HG03571 (cell line): ENCODE measurements at regions not wholly inside any gene's neighbourhood (a gene's known extent, or its start where the extent isn't known, plus 50 kb on each side); places are given as distances from the start of the nearest gene placed in this dataset.

Experiments
- ATAC-seq: cut with Tn5 transposase; IDR thresholded peaks from one replicate; pipeline ENCODE4 v1.9.1; 2021; ENCODE audit not compliant: unreplicated experiment

- ATAC-seq, result no peak
These were observed 115.7 kb upstream of the MDM1 start for GRCh38 chr12:68447797-68448260.

- ATAC-seq, result no peak
These were observed 117.0 kb upstream of the MDM1 start for GRCh38 chr12:68449196-68449595.

- ATAC-seq, result no peak
These were observed 118.7 kb upstream of the MDM1 start for GRCh38 chr12:68450947-68451260.

- ATAC-seq, result peak; percentile 70
These were observed 119.3 kb upstream of the MDM1 start for GRCh38 chr12:68451261-68452077.

GRCh38 chr12:68452078-68452715, 120.0 kb upstream of the MDM1 start:
- no peak for ATAC-seq

GRCh38 chr12:68453278-68453677, 121.1 kb upstream of the MDM1 start:
- ATAC-seq, result no peak

- no peak for ATAC-seq
These were observed 121.7 kb upstream of the MDM1 start for GRCh38 chr12:68453876-68454275.

- ATAC-seq, result no peak
These were observed 122.7 kb upstream of the MDM1 start for GRCh38 chr12:68454892-68455291.

- no peak for ATAC-seq
These were observed 123.7 kb upstream of the MDM1 start for GRCh38 chr12:68455691-68456345.

GRCh38 chr12:68458866-68459265, 126.7 kb upstream of the MDM1 start:
- ATAC-seq, result no peak

GRCh38 chr12:68460236-68460635, 128.1 kb upstream of the MDM1 start:
- no peak for ATAC-seq

- no peak for ATAC-seq
These were observed 129.5 kb upstream of the MDM1 start for GRCh38 chr12:68461645-68462044.

GRCh38 chr12:68462803-68463202, 130.6 kb upstream of the MDM1 start:
- ATAC-seq, result no peak

GRCh38 chr12:68465227-68465626, 133.1 kb upstream of the MDM1 start:
- ATAC-seq, result no peak

- ATAC-seq, result no peak
These were observed 135.4 kb upstream of the MDM1 start for GRCh38 chr12:68467514-68467913.

GRCh38 chr12:68468036-68468435, 135.9 kb upstream of the MDM1 start:
- ATAC-seq, result no peak

GRCh38 chr12:68469113-68469512, 137.0 kb upstream of the MDM1 start:
- no peak for ATAC-seq

- no peak for ATAC-seq
These were observed 138.6 kb upstream of the MDM1 start for GRCh38 chr12:68470664-68471328.

GRCh38 chr12:68474467-68475204, 136.1 kb upstream of the RAP1B start:
- ATAC-seq, result no peak

- no peak for ATAC-seq
These were observed 133.9 kb upstream of the RAP1B start for GRCh38 chr12:68476794-68477193.

- no peak for ATAC-seq
These were observed 133.4 kb upstream of the RAP1B start for GRCh38 chr12:68477261-68477772.
